K562 (cell line): ENCODE measurements at regions not wholly inside any gene's neighbourhood (a gene's known extent, or its start where the extent isn't known, plus 50 kb on each side); places are given as distances from the start of the nearest gene placed in this dataset.

Source experiments
- KDM1A ChIP-seq, 2 experiments: fragments of 450-650 bp; IDR thresholded peaks; 2 replicates each; pipeline ENCODE4 v1.6.1; 2016; ENCODE audit warnings: mild to moderate bottlenecking in 2 of 2
- KLF6 ChIP-seq: fragments of 250-450 bp; sonication (Bioruptor Pico); IDR thresholded peaks from 2 replicates; pipeline ENCODE4 v1.4.0; 2020; ENCODE audit warnings: mild to moderate bottlenecking, moderate library complexity, borderline replicate concordance
- TAF9B ChIP-seq: fragments of 450-650 bp; IDR thresholded peaks from 2 replicates; pipeline ENCODE4 v1.6.1; 2018; ENCODE audit warnings: mild to moderate bottlenecking; ENCODE audit not compliant: partially characterized antibody
- TF ChIP-seq, protein P1 (sequence below), 3 experiments: IDR thresholded peaks in 2 of 3; conservative IDR thresholded peaks in 1 of 3; 2 replicates each; pipeline ENCODE4 v1.5.1; 2011 to 2012; ENCODE audit warnings: low read length in 3 of 3, mild to moderate bottlenecking in 3 of 3, control low read depth in 2 of 3, improper control_type of control experiment in 1 of 3, inconsistent platforms in 1 of 3, low read depth in 1 of 3, mixed read lengths in 1 of 3, moderate library complexity in 1 of 3; ENCODE audit not compliant: insufficient read depth in 2 of 3
- TF ChIP-seq, protein P2 (sequence below): IDR thresholded peaks from 3 replicates; pipeline ENCODE4 v1.6.1; 2011; ENCODE audit warnings: borderline replicate concordance, mild to moderate bottlenecking; ENCODE audit not compliant: insufficient read length, insufficient read depth
- TF ChIP-seq, protein P3 (sequence below): fragments of 200-800 bp; sonication (Bioruptor generic); IDR thresholded peaks from 2 replicates; pipeline ENCODE4 v1.6.1; 2016; ENCODE audit warnings: missing genetic modification characterization, missing compliant biosample characterization

DNA sequence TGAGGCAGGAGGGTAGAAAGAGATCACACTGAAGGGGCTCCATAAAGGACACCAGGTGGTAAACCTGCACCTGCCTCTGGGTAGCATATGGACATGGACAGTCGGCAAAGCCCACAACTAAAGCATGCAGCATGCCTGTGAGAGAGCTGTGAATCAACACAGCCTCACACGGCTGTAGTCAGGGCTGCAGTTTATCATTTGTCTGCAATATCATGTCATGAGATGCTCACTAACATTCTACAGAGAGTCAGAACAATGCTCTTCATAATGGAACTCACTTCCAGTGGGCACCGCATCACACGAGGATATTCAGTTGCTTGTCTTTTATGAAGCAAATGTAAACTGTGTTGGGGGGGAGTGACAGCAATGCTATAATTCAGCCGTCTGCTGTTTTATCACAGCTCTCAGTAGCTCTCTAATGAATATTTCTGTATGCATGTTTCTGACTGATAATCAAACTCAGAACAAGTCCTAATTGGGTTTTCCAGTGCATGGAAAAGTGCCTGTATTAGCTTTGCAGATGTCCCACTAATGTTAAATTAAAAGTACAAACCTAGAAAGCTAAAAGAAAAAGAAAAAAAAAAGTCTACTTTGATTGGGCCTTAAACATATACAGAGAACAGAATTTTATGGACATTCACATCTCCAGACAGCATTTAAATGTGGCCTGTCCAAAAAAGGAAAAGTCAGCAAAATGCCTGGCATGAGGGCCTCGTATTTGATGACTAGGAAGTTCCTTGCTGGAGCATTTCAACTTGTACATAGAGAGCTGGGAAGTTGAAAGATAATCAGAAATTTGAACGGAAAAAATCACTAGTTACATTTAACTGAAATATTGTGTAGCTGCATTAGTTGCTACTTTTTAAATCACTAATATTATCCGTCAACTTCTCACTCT lies 406.1 kb upstream of the SOX11 start:
- TF ChIP-seq KLF6 (no peak), KDM1A (IDR thresholded peaks at IDR 0.05) (no peak), TAF9B (no peak)
- TF ChIP-seq, protein P1, sequence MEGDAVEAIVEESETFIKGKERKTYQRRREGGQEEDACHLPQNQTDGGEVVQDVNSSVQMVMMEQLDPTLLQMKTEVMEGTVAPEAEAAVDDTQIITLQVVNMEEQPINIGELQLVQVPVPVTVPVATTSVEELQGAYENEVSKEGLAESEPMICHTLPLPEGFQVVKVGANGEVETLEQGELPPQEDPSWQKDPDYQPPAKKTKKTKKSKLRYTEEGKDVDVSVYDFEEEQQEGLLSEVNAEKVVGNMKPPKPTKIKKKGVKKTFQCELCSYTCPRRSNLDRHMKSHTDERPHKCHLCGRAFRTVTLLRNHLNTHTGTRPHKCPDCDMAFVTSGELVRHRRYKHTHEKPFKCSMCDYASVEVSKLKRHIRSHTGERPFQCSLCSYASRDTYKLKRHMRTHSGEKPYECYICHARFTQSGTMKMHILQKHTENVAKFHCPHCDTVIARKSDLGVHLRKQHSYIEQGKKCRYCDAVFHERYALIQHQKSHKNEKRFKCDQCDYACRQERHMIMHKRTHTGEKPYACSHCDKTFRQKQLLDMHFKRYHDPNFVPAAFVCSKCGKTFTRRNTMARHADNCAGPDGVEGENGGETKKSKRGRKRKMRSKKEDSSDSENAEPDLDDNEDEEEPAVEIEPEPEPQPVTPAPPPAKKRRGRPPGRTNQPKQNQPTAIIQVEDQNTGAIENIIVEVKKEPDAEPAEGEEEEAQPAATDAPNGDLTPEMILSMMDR (IDR thresholded peaks at IDR 0.05 in 2 of 3, conservative IDR thresholded peaks at IDR 0.05 in 1 of 3; ENCODE audit: insufficient read depth in 2 of 3, low read depth in 1 of 3, low read length in 3 of 3): no peak
- TF ChIP-seq, protein P2, sequence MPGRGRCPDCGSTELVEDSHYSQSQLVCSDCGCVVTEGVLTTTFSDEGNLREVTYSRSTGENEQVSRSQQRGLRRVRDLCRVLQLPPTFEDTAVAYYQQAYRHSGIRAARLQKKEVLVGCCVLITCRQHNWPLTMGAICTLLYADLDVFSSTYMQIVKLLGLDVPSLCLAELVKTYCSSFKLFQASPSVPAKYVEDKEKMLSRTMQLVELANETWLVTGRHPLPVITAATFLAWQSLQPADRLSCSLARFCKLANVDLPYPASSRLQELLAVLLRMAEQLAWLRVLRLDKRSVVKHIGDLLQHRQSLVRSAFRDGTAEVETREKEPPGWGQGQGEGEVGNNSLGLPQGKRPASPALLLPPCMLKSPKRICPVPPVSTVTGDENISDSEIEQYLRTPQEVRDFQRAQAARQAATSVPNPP: no peak
- TF ChIP-seq, protein P3, sequence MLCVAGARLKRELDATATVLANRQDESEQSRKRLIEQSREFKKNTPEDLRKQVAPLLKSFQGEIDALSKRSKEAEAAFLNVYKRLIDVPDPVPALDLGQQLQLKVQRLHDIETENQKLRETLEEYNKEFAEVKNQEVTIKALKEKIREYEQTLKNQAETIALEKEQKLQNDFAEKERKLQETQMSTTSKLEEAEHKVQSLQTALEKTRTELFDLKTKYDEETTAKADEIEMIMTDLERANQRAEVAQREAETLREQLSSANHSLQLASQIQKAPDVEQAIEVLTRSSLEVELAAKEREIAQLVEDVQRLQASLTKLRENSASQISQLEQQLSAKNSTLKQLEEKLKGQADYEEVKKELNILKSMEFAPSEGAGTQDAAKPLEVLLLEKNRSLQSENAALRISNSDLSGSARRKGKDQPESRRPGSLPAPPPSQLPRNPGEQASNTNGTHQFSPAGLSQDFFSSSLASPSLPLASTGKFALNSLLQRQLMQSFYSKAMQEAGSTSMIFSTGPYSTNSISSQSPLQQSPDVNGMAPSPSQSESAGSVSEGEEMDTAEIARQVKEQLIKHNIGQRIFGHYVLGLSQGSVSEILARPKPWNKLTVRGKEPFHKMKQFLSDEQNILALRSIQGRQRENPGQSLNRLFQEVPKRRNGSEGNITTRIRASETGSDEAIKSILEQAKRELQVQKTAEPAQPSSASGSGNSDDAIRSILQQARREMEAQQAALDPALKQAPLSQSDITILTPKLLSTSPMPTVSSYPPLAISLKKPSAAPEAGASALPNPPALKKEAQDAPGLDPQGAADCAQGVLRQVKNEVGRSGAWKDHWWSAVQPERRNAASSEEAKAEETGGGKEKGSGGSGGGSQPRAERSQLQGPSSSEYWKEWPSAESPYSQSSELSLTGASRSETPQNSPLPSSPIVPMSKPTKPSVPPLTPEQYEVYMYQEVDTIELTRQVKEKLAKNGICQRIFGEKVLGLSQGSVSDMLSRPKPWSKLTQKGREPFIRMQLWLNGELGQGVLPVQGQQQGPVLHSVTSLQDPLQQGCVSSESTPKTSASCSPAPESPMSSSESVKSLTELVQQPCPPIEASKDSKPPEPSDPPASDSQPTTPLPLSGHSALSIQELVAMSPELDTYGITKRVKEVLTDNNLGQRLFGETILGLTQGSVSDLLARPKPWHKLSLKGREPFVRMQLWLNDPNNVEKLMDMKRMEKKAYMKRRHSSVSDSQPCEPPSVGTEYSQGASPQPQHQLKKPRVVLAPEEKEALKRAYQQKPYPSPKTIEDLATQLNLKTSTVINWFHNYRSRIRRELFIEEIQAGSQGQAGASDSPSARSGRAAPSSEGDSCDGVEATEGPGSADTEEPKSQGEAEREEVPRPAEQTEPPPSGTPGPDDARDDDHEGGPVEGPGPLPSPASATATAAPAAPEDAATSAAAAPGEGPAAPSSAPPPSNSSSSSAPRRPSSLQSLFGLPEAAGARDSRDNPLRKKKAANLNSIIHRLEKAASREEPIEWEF (CRISPR knock-in tag): no peak
